ENCODE measurements at regions not wholly inside any gene's neighbourhood (a gene's known extent, or its start where the extent isn't known, plus 50 kb on each side); places are given as distances from the start of the nearest gene placed in this dataset.

DNA sequence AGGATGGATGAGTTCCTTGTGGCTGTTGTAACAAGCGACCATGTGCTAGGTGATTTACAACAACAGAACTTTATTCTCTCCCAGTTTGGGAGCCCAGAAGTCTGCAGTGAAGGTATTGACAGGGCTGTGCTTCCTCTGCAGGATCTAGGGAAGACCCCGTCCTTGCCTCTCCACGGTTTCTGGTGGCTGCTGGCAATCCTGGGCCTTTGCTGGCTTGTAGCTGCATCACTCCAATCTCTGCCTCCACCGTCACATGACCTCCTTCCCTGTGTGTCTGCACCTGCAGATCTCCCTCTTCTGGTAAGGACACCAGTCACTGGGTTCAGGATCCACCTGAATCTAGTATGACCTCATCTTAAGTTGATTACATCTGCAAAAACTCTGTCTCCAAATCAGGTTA is 115.6 kb downstream of the GLRX3 start:
- no peak for TF ChIP-seq POLR2AphosphoS5 (IDR thresholded peaks at IDR 0.05; ENCODE audit: low read depth, low read length)
- no peak for TF ChIP-seq SPI1 (IDR thresholded peaks at IDR 0.05; ENCODE audit: low read depth, low read length)
- TF ChIP-seq POLR2A (IDR thresholded peaks at IDR 0.05; ENCODE audit: low read depth, low read length): no peak
- TF ChIP-seq PAX5 (IDR thresholded peaks at IDR 0.05; ENCODE audit: insufficient read depth, low read length, severe bottlenecking): no peak
